Immature natural killer cell (primary cell): ENCODE measurements at regions not wholly inside any gene's neighbourhood (a gene's known extent, or its start where the extent isn't known, plus 50 kb on each side); places are given as distances from the start of the nearest gene placed in this dataset.

Experiments used
- DNase-seq, 3 donors: peaks; one replicate each; pipeline ENCODE4 v3.0.0; 2022; ENCODE audit warnings: mixed read lengths in 1 of 3
- H3K27ac Mint-ChIP-seq, 6 donors: one replicate each; pipeline ENCODE4 v1.8.0; 2020; ENCODE audit warnings: mixed read lengths in 6 of 6, mild to moderate bottlenecking in 5 of 6, inconsistent platforms in 4 of 6, moderate library complexity in 3 of 6
- H3K27me3 Mint-ChIP-seq, 3 donors: one replicate each; pipeline ENCODE4 v1.8.0; 2020 to 2021; ENCODE audit warnings: low read depth in 3 of 3, mild to moderate bottlenecking in 3 of 3, mixed read lengths in 3 of 3, moderate library complexity in 3 of 3, inconsistent platforms in 1 of 3
- H3K36me3 Mint-ChIP-seq, 3 donors: one replicate each; pipeline ENCODE4 v1.8.0; 2020; ENCODE audit warnings: mixed read lengths in 3 of 3, inconsistent platforms in 2 of 3, mild to moderate bottlenecking in 2 of 3
- H3K4me1 Mint-ChIP-seq, 2 donors: one replicate each; pipeline ENCODE4 v1.8.0; 2020; ENCODE audit warnings: inconsistent platforms in 2 of 2, mild to moderate bottlenecking in 2 of 2, mixed read lengths in 2 of 2, moderate library complexity in 1 of 2
- H3K4me3 Mint-ChIP-seq, 5 donors: one replicate each; pipeline ENCODE4 v1.8.0; 2020; ENCODE audit warnings: mild to moderate bottlenecking in 5 of 5, mixed read lengths in 5 of 5, inconsistent platforms in 3 of 5, moderate library complexity in 3 of 5
- H3K9me3 Mint-ChIP-seq, 6 donors: one replicate each; pipeline ENCODE4 v1.8.0; 2020; ENCODE audit warnings: mild to moderate bottlenecking in 6 of 6, mixed read lengths in 6 of 6, inconsistent platforms in 4 of 6, moderate library complexity in 3 of 6

DNA sequence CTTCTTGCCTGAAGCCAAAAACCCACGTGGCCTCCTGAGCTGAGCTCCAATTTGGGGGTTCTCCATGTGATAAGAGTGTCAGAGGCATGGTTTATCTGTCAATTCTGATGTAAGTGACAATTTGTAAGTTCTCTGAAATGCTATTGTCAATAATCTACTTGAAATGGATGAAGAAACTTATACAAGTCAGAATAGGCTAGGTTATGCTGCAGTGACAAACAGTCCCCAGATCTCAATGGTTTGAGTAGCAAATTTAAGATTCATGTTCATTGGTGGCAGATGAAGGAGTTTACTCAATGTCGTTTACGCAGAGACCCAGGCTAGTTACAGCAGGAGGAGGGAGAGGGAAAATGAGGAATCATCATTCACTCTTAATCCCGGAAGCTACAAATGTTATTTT is 352.4 kb downstream of the KIF16B start:
- Mint-ChIP-seq H3K4me1 (no peaks in the 10 kb centered on the region), H3K27ac (no peak overlapping the region), H3K36me3 (no peaks in the 10 kb centered on the region)

GRCh38 chr20:16219182-16219581 is 354.1 kb downstream of the KIF16B start:
- peaks cover 0 to 6% (median 0%) of the 10 kb centered on the region in 6 donors for H3K9me3 Mint-ChIP-seq
- no peak for DNase-seq
- no peak overlapping the region for H3K27ac Mint-ChIP-seq
- H3K36me3 Mint-ChIP-seq: no peaks in the 10 kb centered on the region
- no peaks in the 10 kb centered on the region for H3K27me3 Mint-ChIP-seq
- no peak overlapping the region for H3K4me3 Mint-ChIP-seq
- no peaks in the 10 kb centered on the region for H3K4me1 Mint-ChIP-seq

More for the DNA sequence above, 352.4 kb downstream of the KIF16B start:
- DNase-seq: no peak
- no peaks in the 10 kb centered on the region for H3K27me3 Mint-ChIP-seq
- H3K9me3 Mint-ChIP-seq: peaks cover 0 to 6% (median 0%) of the 10 kb centered on the region in 6 donors
- no peak overlapping the region for H3K4me3 Mint-ChIP-seq

DNA sequence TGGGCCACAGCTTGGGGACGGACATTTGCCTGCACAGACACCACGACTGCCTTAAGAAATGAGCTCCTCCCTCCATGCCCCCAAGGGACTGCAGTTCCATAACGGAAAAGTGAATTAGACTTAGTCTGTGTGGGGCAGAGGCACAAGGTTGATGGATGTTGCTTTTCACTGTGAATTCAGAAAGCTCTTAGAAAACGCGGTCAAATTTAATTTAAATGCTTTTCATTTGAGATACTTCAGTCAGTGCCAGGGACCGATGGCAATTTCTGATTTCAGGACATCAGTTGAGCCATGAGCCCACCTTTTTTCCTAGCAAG is 356.4 kb downstream of the KIF16B start:
- Mint-ChIP-seq H3K27ac (no peak overlapping the region), H3K4me1 (no peaks in the 10 kb centered on the region), H3K36me3 (no peaks in the 10 kb centered on the region), H3K9me3 (peaks cover 0 to 9% (median 0%) of the 10 kb centered on the region in 6 donors), H3K4me3 (no peak overlapping the region), H3K27me3 (no peaks in the 10 kb centered on the region)
- DNase-seq: no peak

- Mint-ChIP-seq H3K36me3 (no peaks in the 10 kb centered on the region), H3K9me3 (peaks cover 0 to 11% (median 0%) of the 10 kb centered on the region in 6 donors), H3K27ac (no peak overlapping the region), H3K27me3 (no peaks in the 10 kb centered on the region), H3K4me1 (no peaks in the 10 kb centered on the region), H3K4me3 (no peak overlapping the region)
- DNase-seq: no peak
Measured at GRCh38 chr20:16216227-16216913, 356.9 kb downstream of the KIF16B start.

DNA sequence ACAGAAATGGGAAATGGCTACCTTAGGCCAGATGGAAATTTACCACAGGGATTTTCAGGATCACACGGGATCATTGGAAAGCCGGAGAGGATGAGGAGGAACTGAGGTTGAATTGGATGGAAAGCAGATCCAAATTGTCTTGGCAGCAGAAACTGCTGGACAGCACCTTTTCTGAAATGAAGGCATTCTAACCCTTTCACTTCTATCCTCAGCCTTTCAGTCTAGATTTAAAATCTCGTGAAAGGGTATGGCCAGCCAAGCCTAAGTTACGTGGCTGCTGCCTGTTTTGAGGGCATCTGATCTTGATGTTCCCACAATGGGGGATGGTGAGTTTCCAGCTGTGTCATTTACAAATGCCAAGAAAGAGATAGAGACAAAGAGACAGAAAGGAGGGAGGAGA is 358.2 kb downstream of the KIF16B start:
- Mint-ChIP-seq H3K4me1 (no peaks in the 10 kb centered on the region), H3K9me3 (peaks cover 0 to 4% (median 0%) of the 10 kb centered on the region in 6 donors), H3K27me3 (peaks cover 0 to 3% (median 0%) of the 10 kb centered on the region in 3 donors), H3K36me3 (peaks cover 0 to 7% (median 0%) of the 10 kb centered on the region in 3 donors), H3K27ac (no peak overlapping the region), H3K4me3 (no peak overlapping the region)
- no peak for DNase-seq

DNA sequence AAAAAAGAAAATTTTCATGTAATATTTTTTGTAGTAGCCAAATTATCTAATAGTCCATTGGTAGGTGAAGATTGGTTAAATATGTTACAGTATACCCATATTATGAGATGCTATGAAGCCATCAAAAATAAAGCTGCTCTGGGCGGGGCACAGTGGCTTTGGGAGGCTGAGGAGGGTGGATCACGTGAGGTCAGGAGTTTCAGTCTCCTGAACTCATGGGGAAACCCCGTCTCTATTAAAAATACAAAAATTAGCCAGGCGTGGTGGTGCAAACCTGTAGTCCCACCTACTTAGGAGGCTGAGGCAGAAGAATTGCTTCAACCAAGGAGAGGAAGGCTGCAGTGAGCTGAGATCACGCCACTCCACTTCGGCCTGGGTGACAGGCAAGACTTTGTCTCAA is 360.5 kb downstream of the KIF16B start:
- peaks cover 1 to 4% (median 3%) of the 10 kb centered on the region in 3 donors for H3K27me3 Mint-ChIP-seq
- H3K36me3 Mint-ChIP-seq: peaks cover 0 to 11% (median 0%) of the 10 kb centered on the region in 3 donors
- no peak overlapping the region for H3K4me3 Mint-ChIP-seq
- no peaks in the 10 kb centered on the region for H3K4me1 Mint-ChIP-seq
- no peak overlapping the region for H3K27ac Mint-ChIP-seq
- DNase-seq: no peak
- H3K9me3 Mint-ChIP-seq: peaks cover 0 to 4% (median 0%) of the 10 kb centered on the region in 6 donors

DNA sequence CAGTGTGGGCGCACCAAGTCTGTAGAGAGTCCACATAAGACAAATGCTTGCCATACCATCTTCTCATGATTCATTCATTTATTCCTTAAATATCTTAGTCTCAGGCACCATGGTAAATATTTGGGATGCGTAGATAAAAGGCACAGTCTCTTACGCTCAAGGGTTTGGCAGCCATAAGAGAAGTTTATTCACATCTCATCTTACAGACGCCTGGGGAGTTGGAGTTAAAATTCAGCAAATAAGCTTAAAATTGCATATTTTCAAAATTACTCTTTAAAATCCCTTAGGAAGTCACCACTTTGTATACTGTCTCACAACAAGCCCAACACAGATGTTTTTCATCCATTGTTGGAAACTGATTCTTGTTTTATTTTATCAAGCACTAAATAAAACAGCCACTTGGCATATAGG is 363.3 kb downstream of the KIF16B start:
- Mint-ChIP-seq H3K4me1 (no peaks in the 10 kb centered on the region), H3K4me3 (no peak overlapping the region), H3K36me3 (peaks cover 0 to 11% (median 0%) of the 10 kb centered on the region in 3 donors), H3K9me3 (peaks cover 0 to 4% (median 0%) of the 10 kb centered on the region in 6 donors), H3K27ac (no peak overlapping the region), H3K27me3 (peaks cover 3 to 7% (median 3%) of the 10 kb centered on the region in 3 donors)
- DNase-seq: no peak

- Mint-ChIP-seq H3K27ac (no peak overlapping the region), H3K27me3 (peaks cover 3 to 7% (median 3%) of the 10 kb centered on the region in 3 donors), H3K4me1 (no peaks in the 10 kb centered on the region), H3K36me3 (peaks cover 0 to 11% (median 0%) of the 10 kb centered on the region in 3 donors), H3K4me3 (no peak overlapping the region), H3K9me3 (peaks cover 0 to 4% (median 0%) of the 10 kb centered on the region in 6 donors)
- DNase-seq: no peak
Measured at GRCh38 chr20:16209357-16209756, 363.9 kb downstream of the KIF16B start.

DNA sequence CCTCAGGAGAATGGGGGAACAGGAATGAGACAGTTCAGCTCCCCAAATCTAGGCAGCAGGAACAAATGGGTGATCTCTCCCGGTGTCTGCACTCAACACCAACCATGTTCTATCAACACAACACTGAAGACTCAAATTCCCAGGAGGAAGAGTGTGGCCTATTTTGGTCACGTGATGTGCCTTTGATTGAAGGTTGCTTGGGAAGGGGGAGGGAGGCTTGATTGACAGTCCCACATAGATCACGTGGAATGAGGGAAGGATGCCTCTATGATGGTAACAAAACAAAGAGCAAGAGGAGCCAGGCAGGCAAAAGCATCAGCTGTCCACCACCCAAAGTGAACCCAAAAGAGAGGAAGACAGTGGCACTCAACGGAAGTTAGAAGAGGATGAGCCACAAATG is 364.8 kb downstream of the KIF16B start:
- Mint-ChIP-seq H3K4me1 (no peaks in the 10 kb centered on the region), H3K27ac (no peak overlapping the region), H3K27me3 (peaks cover 3 to 7% (median 6%) of the 10 kb centered on the region in 3 donors), H3K36me3 (peaks cover 0 to 11% (median 0%) of the 10 kb centered on the region in 3 donors), H3K9me3 (peaks cover 0 to 7% (median 0%) of the 10 kb centered on the region in 6 donors), H3K4me3 (no peak overlapping the region)
- DNase-seq: no peak

GRCh38 chr20:16206817-16207216 is 366.4 kb downstream of the KIF16B start:
- H3K4me1 Mint-ChIP-seq: peaks cover 0 to 3% of the 10 kb centered on the region in 2 donors
- no peak for DNase-seq
- H3K27me3 Mint-ChIP-seq: peaks cover 3 to 7% (median 6%) of the 10 kb centered on the region in 3 donors
- peaks cover 0 to 11% (median 0%) of the 10 kb centered on the region in 3 donors for H3K36me3 Mint-ChIP-seq
- no peak overlapping the region for H3K27ac Mint-ChIP-seq
- H3K9me3 Mint-ChIP-seq: peaks cover 0 to 4% (median 0%) of the 10 kb centered on the region in 6 donors
- no peak overlapping the region for H3K4me3 Mint-ChIP-seq

- Mint-ChIP-seq H3K4me3 (no peak overlapping the region), H3K27me3 (peaks cover 3 to 7% (median 3%) of the 10 kb centered on the region in 3 donors), H3K27ac (no peak overlapping the region), H3K9me3 (peaks cover 0 to 2% (median 0%) of the 10 kb centered on the region in 6 donors), H3K4me1 (peaks cover 0 to 11% of the 10 kb centered on the region in 2 donors), H3K36me3 (peaks cover 0 to 7% (median 3%) of the 10 kb centered on the region in 3 donors)
- no peak for DNase-seq
Measured at GRCh38 chr20:16205507-16205906, 367.7 kb downstream of the KIF16B start.

GRCh38 chr20:16203096-16203495 is 370.2 kb downstream of the KIF16B start:
- Mint-ChIP-seq H3K4me1 (peaks cover 0 to 11% of the 10 kb centered on the region in 2 donors), H3K27ac (no peak overlapping the region), H3K36me3 (peaks cover 0 to 3% (median 3%) of the 10 kb centered on the region in 3 donors), H3K4me3 (no peak overlapping the region), H3K9me3 (peaks cover 0 to 2% (median 0%) of the 10 kb centered on the region in 6 donors), H3K27me3 (peaks cover 2 to 5% (median 3%) of the 10 kb centered on the region in 3 donors)
- DNase-seq: no peak

DNA sequence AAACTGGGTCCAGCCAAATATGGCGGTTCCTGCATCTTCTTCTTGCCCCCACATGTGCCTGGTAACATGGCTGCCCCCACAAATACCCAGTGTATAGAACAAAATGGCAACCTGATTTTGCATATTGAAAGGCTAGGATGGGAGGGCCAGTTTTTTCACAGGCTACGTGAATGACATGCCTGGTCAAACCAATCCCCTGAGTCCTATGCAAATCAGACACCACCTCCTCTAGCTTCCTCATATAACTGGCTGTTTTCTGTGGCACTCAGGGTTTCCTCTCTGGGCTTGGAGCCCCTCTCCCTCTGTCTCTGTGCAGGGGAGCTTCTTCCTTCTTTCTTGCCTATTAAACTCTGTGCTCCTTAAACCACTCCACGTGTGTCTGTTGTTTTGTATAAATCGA is 372.1 kb downstream of the KIF16B start:
- H3K27ac Mint-ChIP-seq: no peak overlapping the region
- no peak for DNase-seq
- H3K4me1 Mint-ChIP-seq: peaks cover 0 to 11% of the 10 kb centered on the region in 2 donors
- peaks cover 0 to 3% (median 3%) of the 10 kb centered on the region in 3 donors for H3K36me3 Mint-ChIP-seq
- H3K9me3 Mint-ChIP-seq: peaks cover 0 to 2% (median 0%) of the 10 kb centered on the region in 6 donors
- H3K4me3 Mint-ChIP-seq: no peak overlapping the region
- H3K27me3 Mint-ChIP-seq: peaks cover 0 to 2% (median 2%) of the 10 kb centered on the region in 3 donors

DNA sequence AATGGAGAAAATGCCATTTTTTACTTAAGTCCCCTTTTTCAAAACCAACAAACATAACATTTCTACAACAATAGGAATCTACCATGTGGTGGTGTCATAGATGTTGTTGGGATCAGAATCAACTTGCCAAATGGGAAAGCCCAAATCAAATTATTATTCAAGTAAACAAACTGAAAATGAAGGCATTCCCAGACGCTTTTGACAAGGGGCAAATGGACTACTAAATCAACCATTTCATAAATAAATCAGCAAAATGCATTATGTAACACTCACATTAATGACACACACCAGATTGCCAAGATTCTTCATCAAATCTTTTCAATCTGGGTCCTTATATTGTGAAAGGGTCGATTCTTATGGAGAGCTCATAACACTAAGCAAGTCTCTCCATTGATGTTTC is 375.6 kb downstream of the KIF16B start:
- DNase-seq: no peak
- Mint-ChIP-seq H3K36me3 (peaks cover 0 to 3% (median 3%) of the 10 kb centered on the region in 3 donors), H3K9me3 (no peaks in the 10 kb centered on the region), H3K4me1 (peaks cover 0 to 11% of the 10 kb centered on the region in 2 donors), H3K27me3 (peaks cover 0 to 2% (median 0%) of the 10 kb centered on the region in 3 donors), H3K4me3 (no peak overlapping the region), H3K27ac (no peak overlapping the region)
